G401.6 (cell line): ENCODE measurements at regions not wholly inside any gene's neighbourhood (a gene's known extent, or its start where the extent isn't known, plus 50 kb on each side); places are given as distances from the start of the nearest gene placed in this dataset.

ENCODE experiments used
- FAIRE-seq: peaks from 2 replicates; lab custom pipeline; 2012; peaks lifted over from hg19 to GRCh38; lab: Jason Lieb, UNC

- FAIRE-seq: no peak
Measured at GRCh38 chr13:99821741-99822140, 149.8 kb downstream of the ZIC5 start.

GRCh38 chr13:99819967-99820366, 151.6 kb downstream of the ZIC5 start:
- FAIRE-seq: no peak

GRCh38 chr13:99816321-99816720, 155.2 kb downstream of the ZIC5 start:
- no peak for FAIRE-seq

- no peak for FAIRE-seq
Measured at GRCh38 chr13:99813336-99814095, 158.1 kb downstream of the ZIC5 start.

GRCh38 chr13:99812625-99813024, 158.9 kb downstream of the ZIC5 start:
- FAIRE-seq: no peak

GRCh38 chr13:99811067-99811700, 160.4 kb downstream of the ZIC5 start:
- no peak for FAIRE-seq

GRCh38 chr13:99809926-99810325, 161.6 kb downstream of the ZIC5 start:
- no peak for FAIRE-seq

GRCh38 chr13:99809496-99809895, 162.1 kb downstream of the ZIC5 start:
- FAIRE-seq: no peak

GRCh38 chr13:99808786-99809185, 162.8 kb downstream of the ZIC5 start:
- FAIRE-seq: no peak

- no peak for FAIRE-seq
Measured at GRCh38 chr13:99806671-99807070, 164.9 kb downstream of the ZIC5 start.

- FAIRE-seq: no peak
Measured at GRCh38 chr13:99805361-99805760, 166.2 kb downstream of the ZIC5 start.

- FAIRE-seq: no peak
Measured at GRCh38 chr13:99803141-99803540, 168.4 kb downstream of the ZIC5 start.

- FAIRE-seq: no peak
Measured at GRCh38 chr13:99802416-99802815, 169.2 kb downstream of the ZIC5 start.

- no peak for FAIRE-seq
Measured at GRCh38 chr13:99800951-99801350, 170.6 kb downstream of the ZIC5 start.

- FAIRE-seq: no peak
Measured at GRCh38 chr13:99800011-99800410, 171.6 kb downstream of the ZIC5 start.

- peak; percentile 6 for FAIRE-seq
Measured at GRCh38 chr13:99798756-99799155, 172.8 kb downstream of the ZIC5 start.

- FAIRE-seq: no peak
Measured at GRCh38 chr13:99797691-99798090, 173.9 kb downstream of the ZIC5 start.

GRCh38 chr13:99796175-99796819, 175.3 kb downstream of the ZIC5 start:
- FAIRE-seq: no peak

GRCh38 chr13:99792079-99792921, 179.3 kb downstream of the ZIC5 start:
- FAIRE-seq: no peak

- no peak for FAIRE-seq
Measured at GRCh38 chr13:99782669-99783068, 188.9 kb downstream of the ZIC5 start.

GRCh38 chr13:99778500-99778899, 193.1 kb downstream of the ZIC5 start:
- FAIRE-seq: no peak

GRCh38 chr13:99777873-99778272, 193.7 kb downstream of the ZIC5 start:
- no peak for FAIRE-seq

- FAIRE-seq: no peak
Measured at GRCh38 chr13:99774644-99775043, 196.9 kb downstream of the ZIC5 start.
